Heart left ventricle (tissue), 16 donors: ENCODE measurements at regions not wholly inside any gene's neighbourhood (a gene's known extent, or its start where the extent isn't known, plus 50 kb on each side); places are given as distances from the start of the nearest gene placed in this dataset.

ENCODE experiments used
- ATAC-seq, 4 donors: fragments of 200-7000 bp; cut with Tn5 transposase; one replicate each; pipeline ENCODE4 v1.9.1; 2020 to 2022; ENCODE audit warnings: moderate library complexity in 4 of 4, mild to moderate bottlenecking in 3 of 4, moderate number of reproducible peaks in 1 of 4
- DNase-seq, 5 donors: peaks; one replicate each; pipeline ENCODE4 v3.0.0-alpha.2; 2020
- H3K27ac ChIP-seq, 12 donors: fragments of 200-600 bp; sonication (generic) in 4 of 12; one replicate each; pipeline versions ENCODE4 v1.5.0 to v1.8.0; 2016 to 2022; ENCODE audit warnings: mild to moderate bottlenecking in 2 of 12
- H3K27me3 ChIP-seq, 9 donors: fragments of 200-600 bp; sonication (generic) in 2 of 9; one replicate each; pipeline versions ENCODE4 v1.5.1 to v1.8.0; 2016 to 2022; ENCODE audit warnings: mild to moderate bottlenecking in 3 of 9
- H3K36me3 ChIP-seq, 9 donors: fragments of 200-600 bp; sonication (generic) in 2 of 9; one replicate each; pipeline versions ENCODE4 v1.5.0 to v1.8.0; 2018 to 2022; ENCODE audit warnings: mild to moderate bottlenecking in 2 of 9
- H3K4me1 ChIP-seq, 12 donors: fragments of 200-600 bp; sonication (generic) in 4 of 12; one replicate each; pipeline versions ENCODE4 v1.5.0 to v1.8.0; 2016 to 2022; ENCODE audit warnings: mild to moderate bottlenecking in 3 of 12
- H3K4me3 ChIP-seq, 12 donors: fragments of 200-600 bp; sonication (generic) in 4 of 12; one replicate each; pipeline versions ENCODE4 v1.5.0 to v1.8.0; 2017 to 2022; ENCODE audit warnings: mild to moderate bottlenecking in 9 of 12, moderate library complexity in 4 of 12
- H3K9me3 ChIP-seq, 12 donors: fragments of 200-600 bp; sonication (generic) in 4 of 12; one replicate each; pipeline versions ENCODE4 v1.5.0 to v1.8.0; 2016 to 2022; ENCODE audit warnings: mild to moderate bottlenecking in 1 of 12
- CTCF ChIP-seq, 12 donors: fragments of 200-600 bp; sonication (generic) in 4 of 12; IDR thresholded peaks; one replicate each; pipeline versions ENCODE4 v1.5.0 to v1.8.0; 2018 to 2022; ENCODE audit warnings: antibody characterized with exemption in 12 of 12, mild to moderate bottlenecking in 5 of 12
- POLR2A ChIP-seq, 2 donors: fragments of 450-650 bp; IDR thresholded peaks; one replicate each; pipeline ENCODE4 v1.6.1; 2017; ENCODE audit warnings: antibody characterized with exemption in 2 of 2, mild to moderate bottlenecking in 2 of 2, moderate library complexity in 2 of 2
- WGBS, 4 donors: extraction: QIAGEN DNeasy Blood & Tissue Kit in 2 of 4; methylation state at CpG; one replicate each; pipeline versions ENCODE4 v1.1.5 to v1.1.7; 2013 to 2018; 5-methylcytosine and 5-hydroxymethylcytosine counted together
- intact Hi-C, 10 donors: fragments of 100-400 bp; cut with DNase I; formaldehyde crosslinking; loops; one replicate each; pipeline versions ENCODE4 v1.11.1 to v1.14.2; 2022
- donor health status: ischemic (EF 13 %, LVEDD 7.1; RV severe dilation, severe dysfunction).
- donor health status: healthy with polysubstance abuse.
- donor health status: DM: no; HTN: yes; CAD: no.
- donor health status: DM: no; HTN: no; CAD: no.
- donor health status: ischemic (EF 25% LVEDD 6.9; RV normal size, moderate dysfunction).
- donor health status: ischemic (EF 25% LVEDD 5.7; RV mildly dilated, moderate dysfunction).
- donor health status: healthy.
- donor health status: DM: yes; HTN: yes; CAD: no.
- donor health status: ischemic (EF 35%, LVEDD 5.7; RV mildly dilated, moderate dysfunction).
- donor health status: nonischemic (EF 11% LVEDD 7.7; RV severe dilation, severe dysfunction).
- donor health status: DM: yes; HTN: yes; CAD: no.
- donor health status: PGD.
- donor health status: ischemic (EF 29% LVEDD 5.4; RV normal size, mild dysfunction).
- donor health status: nonischemic (EF 23%, LVEDD 6.1; RV moderate dilation, normal function).

- Histone ChIP-seq H3K9me3 (peaks cover 0 to 5% (median 0%) of the 10 kb centered on the region in 12 donors), H3K4me3 (no peak overlapping the region), H3K27ac (no peak overlapping the region), H3K36me3 (no peaks in the 10 kb centered on the region), H3K27me3 (no peaks in the 10 kb centered on the region), H3K4me1 (no peaks in the 10 kb centered on the region)
- intact Hi-C loops, result no loop called here
- TF ChIP-seq POLR2A (IDR thresholded peaks at IDR 0.05) (no peak), CTCF (IDR thresholded peaks at IDR 0.05) (no peak)
- DNase-seq, result no peak
- no peak for ATAC-seq
Observed at GRCh38 chr9:99425124-99425523, 203.0 kb downstream of the SEC61B start.

- H3K4me3 ChIP-seq, result no peak overlapping the region
- H3K9me3 ChIP-seq, result peaks cover 0 to 8% (median 0%) of the 10 kb centered on the region in 12 donors
- no peak for DNase-seq
- no peaks in the 10 kb centered on the region for H3K27me3 ChIP-seq
- TF ChIP-seq CTCF (IDR thresholded peaks at IDR 0.05) (no peak), POLR2A (IDR thresholded peaks at IDR 0.05) (no peak)
- intact Hi-C loops, result no loop called here
- ATAC-seq, result no peak
- WGBS, 4 donors, result 35 to 45% (median 42%) methylated on average over 1 of the region's 1 CpG
- no peak overlapping the region for H3K27ac ChIP-seq
- peaks cover 0 to 5% (median 0%) of the 10 kb centered on the region in 12 donors for H3K4me1 ChIP-seq
- H3K36me3 ChIP-seq, result no peaks in the 10 kb centered on the region
Observed at GRCh38 chr9:99425923-99426842, 204.1 kb downstream of the SEC61B start.

GRCh38 chr9:99427260-99427659 is 205.2 kb downstream of the SEC61B start:
- no peak for DNase-seq
- TF ChIP-seq CTCF (IDR thresholded peaks at IDR 0.05) (no peak), POLR2A (IDR thresholded peaks at IDR 0.05) (no peak)
- ATAC-seq, result no peak
- intact Hi-C loops, result no loop called here
- Histone ChIP-seq H3K36me3 (no peaks in the 10 kb centered on the region), H3K4me3 (no peak overlapping the region), H3K4me1 (peaks cover 0 to 8% (median 0%) of the 10 kb centered on the region in 12 donors), H3K27ac (no peak overlapping the region), H3K27me3 (no peaks in the 10 kb centered on the region), H3K9me3 (peaks cover 0 to 8% (median 0%) of the 10 kb centered on the region in 12 donors)

- H3K4me1 ChIP-seq, result peaks cover 0 to 14% (median 0%) of the 10 kb centered on the region in 12 donors
- 81 to 96% (median 91%) methylated on average over 2 of the region's 2 CpGs for WGBS, 4 donors
- intact Hi-C loops, result no loop called here
- H3K4me3 ChIP-seq, result no peak overlapping the region
- ATAC-seq (peak in 1 of 4 donors; percentile 22), DNase-seq (no peak)
- H3K9me3 ChIP-seq, result peaks cover 0 to 8% (median 0%) of the 10 kb centered on the region in 12 donors
- H3K27ac ChIP-seq, result no peak overlapping the region
- no peak for TF ChIP-seq POLR2A (IDR thresholded peaks at IDR 0.05)
- no peak for TF ChIP-seq CTCF (IDR thresholded peaks at IDR 0.05)
- H3K27me3 ChIP-seq, result no peaks in the 10 kb centered on the region
- no peaks in the 10 kb centered on the region for H3K36me3 ChIP-seq
Observed at GRCh38 chr9:99430301-99430700, 208.2 kb downstream of the SEC61B start.
